ENCODE measurements at regions not wholly inside any gene's neighbourhood (a gene's known extent, or its start where the extent isn't known, plus 50 kb on each side); places are given as distances from the start of the nearest gene placed in this dataset.

DNA sequence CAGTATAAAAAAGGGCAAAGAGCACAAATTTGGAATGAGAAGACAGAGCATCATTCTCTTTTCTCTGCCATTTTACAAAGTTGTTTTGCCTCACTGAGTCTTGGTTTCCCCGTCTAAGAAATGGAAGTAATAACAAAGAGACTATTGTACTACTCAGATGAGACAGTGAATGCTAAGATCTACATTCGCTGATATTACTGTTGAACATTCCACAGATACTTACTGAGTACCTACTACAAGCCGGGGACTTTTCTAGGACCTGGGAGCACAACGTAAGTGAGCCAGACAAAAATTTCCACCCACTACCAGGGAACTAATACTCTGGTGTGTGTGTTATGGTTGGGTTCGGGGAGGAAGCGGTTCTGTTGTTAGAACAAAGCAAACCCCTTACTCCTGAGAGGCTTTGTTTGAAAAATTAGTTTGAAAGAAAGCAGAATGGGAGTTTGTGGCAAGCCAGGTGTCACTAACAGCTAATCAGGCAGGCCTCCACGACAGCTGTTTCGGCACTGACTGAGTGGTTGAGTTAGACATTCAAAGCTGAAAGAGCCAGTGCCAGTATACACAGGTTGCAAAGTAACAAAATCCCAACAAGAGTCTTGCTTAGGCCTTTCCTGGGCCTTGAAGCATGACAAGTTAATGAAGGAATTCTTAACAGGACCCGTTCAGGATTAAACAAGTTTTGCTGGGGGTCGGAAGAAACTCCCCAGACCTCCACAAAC, 458.3 kb downstream of the EDEM1 start:
- no peak for TF ChIP-seq GATA2 (IDR thresholded peaks at IDR 0.05; ENCODE audit: low read depth, low read length)
- no peak for TF ChIP-seq GATA3 (IDR thresholded peaks at IDR 0.05; ENCODE audit: low read depth, low read length)
